ENCODE measurements at regions not wholly inside any gene's neighbourhood (a gene's known extent, or its start where the extent isn't known, plus 50 kb on each side); places are given as distances from the start of the nearest gene placed in this dataset.
A peak's percentile ranks its signal among the peaks of the same experiment; 100 is the strongest.

DNA sequence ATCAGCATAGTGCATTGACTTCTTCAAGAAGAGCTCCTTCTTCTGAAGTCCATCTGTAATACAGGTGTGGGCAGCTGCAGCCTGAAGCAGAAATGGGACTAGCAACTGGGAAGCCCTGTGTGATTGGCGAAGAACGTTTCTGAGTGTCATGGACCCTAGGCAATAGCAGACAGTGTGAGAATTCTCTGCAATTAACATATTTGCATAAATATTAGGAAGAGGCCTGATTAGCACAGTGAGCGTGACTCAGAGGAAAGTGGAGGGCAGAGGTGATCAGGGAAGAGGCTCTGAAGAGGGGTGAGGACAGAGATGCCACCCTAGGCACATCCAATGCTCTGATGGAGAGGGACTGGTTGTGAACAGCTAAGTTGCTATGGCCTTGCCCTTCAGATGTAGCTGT, 171.2 kb upstream of the ZBED5 start:
- no peak for DNase-seq (ENCODE audit: low read depth, low spot score)
- H3K4me3 ChIP-seq (ENCODE audit: low read length), result no peak overlapping the region

DNA sequence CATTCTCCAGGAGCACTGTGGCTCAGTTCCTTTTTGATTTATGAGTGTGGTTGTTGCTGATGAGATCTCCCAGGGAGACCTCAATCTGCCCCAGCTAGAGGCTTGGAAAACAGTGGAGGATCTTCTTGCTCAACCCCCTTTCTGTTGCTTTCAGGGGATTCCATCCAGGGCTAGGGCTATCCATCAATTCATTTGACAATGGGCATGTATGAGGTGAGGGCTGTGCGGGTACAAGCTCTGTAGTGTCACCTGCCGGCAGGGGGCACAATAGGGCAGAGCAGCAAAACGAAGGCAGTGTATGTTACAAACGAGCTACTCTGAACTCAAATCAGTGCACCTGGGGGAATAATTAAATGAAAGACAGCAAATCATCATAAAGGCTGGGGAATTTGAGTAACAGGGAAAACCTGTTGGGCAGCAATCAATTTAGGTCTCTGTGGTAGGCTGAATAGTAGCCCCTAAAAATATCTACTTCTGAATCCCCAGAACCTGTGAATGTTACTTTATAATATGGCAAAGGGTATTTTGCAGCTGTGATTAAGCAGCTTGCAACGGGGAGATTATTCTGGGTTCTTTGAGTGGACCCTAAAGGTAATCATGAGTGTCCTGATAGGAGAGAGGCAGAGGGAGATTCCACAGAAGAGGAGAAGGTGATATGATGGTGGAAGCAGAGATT, 170.3 kb upstream of the ZBED5 start:
- DNase-seq (ENCODE audit: low read depth, low spot score), result peak; percentile 54
- H3K4me3 ChIP-seq (ENCODE audit: low read length), result no peak overlapping the region

DNA sequence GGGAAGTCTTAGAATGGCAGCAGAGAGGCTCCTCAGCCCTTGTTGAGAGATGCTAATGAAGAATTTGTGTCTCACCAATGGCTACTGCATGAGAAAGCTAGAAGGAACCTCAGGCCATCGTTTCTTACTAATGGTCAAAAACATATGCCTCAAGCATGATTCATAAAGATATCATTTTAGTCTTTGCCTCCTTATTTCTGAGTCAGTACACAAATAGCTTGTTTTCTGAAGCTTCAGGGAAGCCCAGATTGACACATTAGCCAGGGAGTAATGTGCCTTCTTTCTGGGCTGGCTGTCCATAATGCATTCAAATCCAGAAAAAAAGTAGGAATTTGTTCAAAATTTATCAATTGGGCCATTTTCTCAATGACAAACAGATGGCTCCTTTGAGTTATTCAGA, 169.4 kb upstream of the ZBED5 start:
- no peak for DNase-seq (ENCODE audit: low read depth, low spot score)
- H3K4me3 ChIP-seq (ENCODE audit: low read length), result no peak overlapping the region

DNA sequence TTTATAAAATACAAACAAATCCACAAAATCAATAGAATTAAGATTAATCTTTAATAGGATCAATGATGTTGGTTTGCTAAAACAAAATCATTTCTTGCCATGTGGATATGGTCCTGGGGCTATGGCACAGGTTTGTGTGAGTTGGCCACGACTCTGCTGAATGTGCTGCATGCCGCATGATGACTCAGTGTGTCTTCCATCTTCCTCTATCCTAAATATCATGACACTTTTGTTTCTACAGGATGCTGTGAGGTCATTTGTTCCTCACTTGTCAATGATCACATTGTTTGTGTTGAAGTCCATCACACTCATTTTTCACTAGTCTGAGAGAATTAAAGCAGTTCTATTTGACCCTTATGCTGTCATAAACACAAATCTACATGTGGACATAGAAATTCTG, 167.2 kb upstream of the ZBED5 start:
- H3K4me3 ChIP-seq (ENCODE audit: low read length), result no peak overlapping the region
- no peak for DNase-seq (ENCODE audit: low read depth, low spot score)

DNA sequence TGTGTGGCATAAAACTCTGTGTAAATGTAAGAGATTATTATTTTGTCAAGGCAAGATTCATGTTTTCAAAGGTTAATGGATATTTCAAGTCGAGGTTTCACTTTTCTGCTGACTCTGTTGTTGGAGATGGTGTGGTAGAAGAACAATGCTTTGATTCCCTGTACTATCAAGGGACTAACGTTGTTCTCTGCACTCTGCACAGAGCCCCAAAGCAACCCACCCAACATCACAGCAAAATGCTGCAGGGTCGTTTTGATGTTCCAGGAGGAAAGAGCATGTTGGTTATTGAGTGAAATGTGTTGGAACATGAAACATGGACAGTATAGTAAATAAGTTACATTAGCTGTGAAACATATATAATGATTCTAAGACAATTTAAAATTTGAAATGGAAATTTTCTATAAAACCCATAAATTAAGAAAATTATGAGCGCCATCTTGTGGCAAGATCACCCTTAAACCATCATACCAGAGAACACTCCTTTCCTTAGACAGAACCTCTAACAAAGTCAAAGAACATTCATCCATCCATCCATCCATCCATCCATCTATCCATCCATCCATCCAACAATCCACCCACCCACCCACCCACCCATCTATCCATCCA, 164.4 kb upstream of the ZBED5 start:
- no peak overlapping the region for H3K4me3 ChIP-seq (ENCODE audit: low read length)
- DNase-seq (ENCODE audit: low read depth, low spot score), result peak; percentile 18

DNA sequence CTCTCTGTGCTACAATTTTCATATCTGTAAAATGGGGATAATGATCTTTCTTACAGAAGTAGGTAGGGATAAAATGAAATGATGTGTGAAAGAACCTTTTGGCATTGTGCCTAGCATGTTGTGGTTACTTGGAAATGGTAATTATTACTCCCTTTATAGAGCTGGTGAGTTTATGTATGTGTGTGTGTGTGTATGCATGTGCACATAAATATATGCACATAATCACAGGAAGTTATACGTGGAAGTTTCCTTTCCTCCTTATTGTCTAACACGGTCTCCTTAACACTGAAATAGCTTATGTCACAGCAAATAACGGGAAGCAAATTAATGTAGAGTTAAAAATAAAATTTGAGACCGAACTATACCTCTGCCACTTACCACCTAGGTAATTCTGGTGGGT, 163.7 kb upstream of the ZBED5 start:
- no peak overlapping the region for H3K4me3 ChIP-seq (ENCODE audit: low read length)
- no peak for DNase-seq (ENCODE audit: low read depth, low spot score)

DNA sequence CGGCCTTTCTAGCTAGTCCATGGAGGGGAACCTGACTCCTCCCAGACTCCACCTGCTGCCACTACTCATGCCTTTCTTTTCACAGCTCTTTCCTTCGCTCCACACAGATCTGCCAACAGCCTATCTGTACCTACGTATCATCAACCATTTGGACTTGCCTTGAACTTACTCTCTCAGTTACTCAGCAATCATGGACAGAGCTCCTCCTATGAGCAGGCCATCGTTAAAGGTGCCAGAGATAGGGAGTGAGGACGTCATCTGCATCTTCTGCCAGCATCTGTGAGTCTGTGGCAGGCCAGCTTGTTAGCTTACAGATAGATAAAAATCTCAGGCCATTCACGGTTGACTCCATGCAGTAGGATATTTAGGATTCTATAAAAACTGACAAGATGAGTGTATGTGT, 162.9 kb upstream of the ZBED5 start:
- DNase-seq (ENCODE audit: low read depth, low spot score), result no peak
- H3K4me3 ChIP-seq (ENCODE audit: low read length), result no peak overlapping the region

DNA sequence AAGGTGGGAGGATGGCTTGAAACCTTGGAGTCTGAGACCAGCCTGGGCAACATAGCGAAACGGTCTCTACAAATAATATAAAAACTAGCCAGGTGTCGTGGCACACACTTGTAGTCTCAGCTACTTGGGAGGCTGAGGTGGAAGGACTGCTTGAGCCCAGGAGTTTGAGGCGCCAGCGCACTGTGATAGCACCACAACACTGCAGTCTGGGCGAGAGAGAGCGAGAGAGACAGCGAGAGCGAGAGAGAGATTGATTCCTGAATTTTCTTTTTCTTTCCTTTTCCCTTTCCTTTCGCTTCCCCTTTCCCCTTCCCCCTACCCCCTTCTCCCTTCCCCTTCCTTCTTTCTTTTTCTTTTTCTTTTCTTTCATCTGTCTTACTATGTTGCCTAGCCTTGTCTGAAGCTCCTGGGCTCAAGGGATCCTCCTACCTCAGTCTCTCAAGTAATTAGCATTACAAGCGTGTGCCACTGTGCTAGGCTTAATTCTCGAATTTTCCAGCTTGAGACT, 162.4 kb upstream of the ZBED5 start:
- no peak overlapping the region for H3K4me3 ChIP-seq (ENCODE audit: low read length)
- DNase-seq (ENCODE audit: low read depth, low spot score), result no peak

DNA sequence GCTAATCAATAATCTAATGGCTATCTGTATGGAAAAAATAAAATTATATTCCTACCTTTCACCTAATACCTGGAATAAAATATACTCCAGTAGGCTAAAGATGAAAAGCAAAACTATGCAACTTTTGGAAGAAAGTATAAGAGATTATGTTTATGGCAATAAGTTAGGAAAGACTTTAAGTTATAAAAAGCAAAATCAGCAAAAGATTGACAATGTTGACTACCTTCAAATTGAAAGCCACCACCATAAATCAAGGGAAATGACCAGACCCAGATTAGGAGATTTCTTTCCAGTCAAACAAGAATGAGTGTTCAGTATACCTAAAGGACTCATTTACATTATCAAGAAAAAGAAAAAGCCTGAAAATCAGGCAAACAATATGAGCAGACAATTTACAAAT, 159.1 kb upstream of the ZBED5 start:
- no peak for DNase-seq (ENCODE audit: low read depth, low spot score)
- no peak overlapping the region for H3K4me3 ChIP-seq (ENCODE audit: low read length)

DNA sequence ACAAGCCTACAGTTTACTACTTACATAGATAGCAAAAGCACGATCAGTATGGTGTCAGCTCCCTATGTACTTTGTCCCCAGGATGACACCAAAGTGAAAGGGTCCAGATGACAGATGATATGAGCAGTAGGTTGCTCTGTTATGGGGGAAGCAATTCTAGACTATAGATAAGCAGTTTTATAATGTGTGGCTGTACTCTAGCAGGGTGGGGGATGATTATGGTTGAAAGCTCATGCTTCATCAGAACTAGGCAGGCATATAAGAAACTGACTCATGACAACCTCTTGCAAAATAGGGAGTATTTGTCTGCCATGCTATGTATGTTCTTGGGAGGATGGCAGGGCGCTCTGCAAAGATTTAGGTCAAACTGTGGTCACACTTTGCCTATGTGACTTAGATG, 158.2 kb upstream of the ZBED5 start:
- no peak overlapping the region for H3K4me3 ChIP-seq (ENCODE audit: low read length)
- no peak for DNase-seq (ENCODE audit: low read depth, low spot score)

DNA sequence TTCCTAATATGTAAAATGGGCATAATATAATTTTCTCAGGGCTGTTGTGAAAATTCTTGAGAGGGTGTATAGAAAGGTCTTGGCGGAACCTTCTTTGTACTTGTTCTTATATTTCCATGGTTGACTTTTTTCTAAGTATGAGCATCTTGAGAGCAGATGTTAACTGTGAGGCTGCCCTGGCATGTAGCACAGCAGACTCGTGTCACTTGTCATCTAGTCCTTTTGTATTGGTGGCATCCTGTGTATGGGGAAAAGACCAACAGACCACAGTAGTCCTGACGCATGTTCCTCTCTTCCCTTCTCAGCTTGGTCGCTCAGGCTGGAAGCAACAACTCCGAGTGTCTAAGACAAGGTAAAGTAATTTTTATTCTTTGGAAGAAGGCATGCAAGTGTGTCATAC, 153.8 kb upstream of the ZBED5 start:
- DNase-seq (ENCODE audit: low read depth, low spot score), result no peak
- H3K4me3 ChIP-seq (ENCODE audit: low read length), result no peak overlapping the region

DNA sequence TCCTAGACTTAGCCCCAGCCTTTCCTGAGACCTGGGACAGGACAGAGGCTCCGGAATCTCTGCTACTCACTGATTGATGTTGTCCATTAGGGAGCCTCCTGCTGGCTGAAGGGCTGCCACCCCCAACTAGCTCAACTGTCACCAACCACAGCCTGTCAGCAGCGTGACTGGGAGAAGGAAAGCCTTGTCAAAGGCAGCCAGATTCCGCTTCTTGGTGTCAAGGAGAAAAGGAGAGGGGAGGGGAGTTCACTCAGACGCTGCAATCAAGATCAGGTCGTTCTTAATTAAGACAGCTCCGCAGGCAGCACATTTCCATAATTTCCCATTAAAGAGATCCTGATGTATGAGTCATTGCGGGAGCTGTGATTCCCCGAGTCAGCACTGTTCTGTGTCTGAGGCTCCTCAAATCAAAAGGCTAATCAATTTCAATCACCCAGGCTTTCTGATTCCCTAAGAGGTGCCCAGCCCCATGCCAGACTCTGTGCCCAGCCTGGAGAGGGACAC, 152.8 kb upstream of the ZBED5 start:
- H3K4me3 ChIP-seq (ENCODE audit: low read length), result no peak overlapping the region
- DNase-seq (ENCODE audit: low read depth, low spot score), result no peak

DNA sequence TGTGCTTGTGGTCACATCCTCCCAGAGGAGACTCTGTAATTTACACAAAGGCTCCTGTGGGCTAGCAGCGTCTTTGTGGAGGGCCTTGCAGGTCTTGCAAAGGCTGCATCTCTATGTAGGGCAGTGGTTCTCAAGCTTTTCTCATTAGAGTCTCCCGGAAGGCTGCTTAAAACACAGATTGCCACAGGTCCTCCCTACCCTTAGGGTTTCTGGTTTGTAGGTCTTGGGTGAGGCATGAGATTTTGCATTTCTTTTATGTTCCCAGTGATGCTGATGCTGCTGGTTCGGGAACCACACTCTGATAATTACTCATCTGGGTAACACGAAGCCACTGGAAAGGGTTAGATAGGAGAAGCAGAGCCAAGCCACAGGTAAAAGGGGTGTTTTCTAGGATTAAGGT, 151.3 kb upstream of the ZBED5 start:
- no peak for DNase-seq (ENCODE audit: low read depth, low spot score)
- no peak overlapping the region for H3K4me3 ChIP-seq (ENCODE audit: low read length)

DNA sequence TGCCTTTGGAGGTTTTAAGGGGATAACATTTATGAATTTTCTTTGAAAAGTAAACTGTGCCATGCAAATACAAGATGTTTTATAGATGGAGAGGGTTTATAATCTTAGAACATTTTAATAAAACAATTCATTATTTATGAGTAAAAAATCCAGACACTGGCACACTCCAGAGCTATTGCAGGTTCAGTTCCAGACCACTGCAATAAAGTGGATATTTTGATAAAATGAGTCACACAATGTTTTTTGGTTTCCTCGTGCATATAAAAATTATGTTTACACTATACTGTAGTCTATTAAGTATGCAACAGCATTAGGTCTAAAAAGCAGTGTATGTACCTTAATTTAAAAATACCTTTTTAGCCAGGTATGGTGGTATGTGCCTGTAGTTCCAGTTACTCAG, 146.2 kb upstream of the ZBED5 start:
- DNase-seq (ENCODE audit: low read depth, low spot score), result no peak

DNA sequence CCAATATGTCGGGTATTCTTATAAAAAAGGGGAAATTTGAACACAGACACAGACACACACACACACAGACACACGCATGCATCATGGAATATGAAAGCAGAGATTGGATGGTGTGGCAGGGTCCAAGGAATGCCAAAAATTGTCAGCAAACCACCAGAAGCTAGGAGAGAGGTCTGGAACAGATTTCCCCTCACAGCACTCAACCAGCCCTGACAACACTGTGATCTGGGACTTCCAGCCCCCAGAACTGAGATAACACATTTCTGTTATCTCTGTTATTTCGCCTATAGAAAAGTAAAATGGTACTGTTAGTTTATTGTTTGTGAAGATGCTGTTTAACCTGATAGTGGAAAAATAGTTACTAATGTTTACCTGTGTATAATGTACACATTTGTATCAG, 145.4 kb upstream of the ZBED5 start:
- H3K4me3 ChIP-seq (ENCODE audit: low read length), result no peak overlapping the region

More for the DNA sequence above, 146.2 kb upstream of the ZBED5 start:
- no peak overlapping the region for H3K4me3 ChIP-seq (ENCODE audit: low read length)

DNA sequence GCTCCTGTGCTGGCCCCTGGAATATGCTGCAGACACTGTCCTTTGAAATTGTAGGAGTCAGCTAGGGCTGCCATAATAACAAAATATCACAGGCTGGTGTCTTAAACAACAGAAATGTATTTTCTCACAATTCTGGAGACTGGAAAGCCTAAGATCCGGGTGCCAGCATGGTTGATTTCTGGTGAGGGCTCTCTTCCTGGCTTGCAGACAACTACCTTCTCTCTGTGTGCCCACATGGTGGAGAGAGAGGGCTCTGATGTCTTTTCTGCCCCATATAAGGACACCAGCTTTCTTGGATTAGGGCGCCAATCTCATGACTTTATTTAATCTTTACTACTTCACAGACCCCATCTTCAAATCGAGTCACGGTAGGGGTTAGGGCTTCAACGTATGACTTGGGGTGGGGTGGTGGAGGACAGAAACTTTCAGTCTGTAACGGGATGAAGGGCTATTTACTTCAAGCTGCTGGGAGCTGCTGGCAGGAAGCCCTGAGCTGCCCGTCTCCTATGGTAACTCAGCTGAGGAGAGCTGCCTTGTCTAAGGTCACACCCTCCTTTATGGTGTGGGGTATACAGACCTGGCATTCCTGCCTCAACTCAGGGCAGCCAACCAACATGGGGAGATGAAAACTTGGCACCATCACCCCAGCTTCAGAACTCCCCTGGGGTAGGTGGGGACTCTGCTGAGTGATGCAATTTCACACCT, 142.9 kb upstream of the ZBED5 start:
- no peak for DNase-seq (ENCODE audit: low read depth, low spot score)

More for the DNA sequence above, 145.4 kb upstream of the ZBED5 start:
- no peak for DNase-seq (ENCODE audit: low read depth, low spot score)

DNA sequence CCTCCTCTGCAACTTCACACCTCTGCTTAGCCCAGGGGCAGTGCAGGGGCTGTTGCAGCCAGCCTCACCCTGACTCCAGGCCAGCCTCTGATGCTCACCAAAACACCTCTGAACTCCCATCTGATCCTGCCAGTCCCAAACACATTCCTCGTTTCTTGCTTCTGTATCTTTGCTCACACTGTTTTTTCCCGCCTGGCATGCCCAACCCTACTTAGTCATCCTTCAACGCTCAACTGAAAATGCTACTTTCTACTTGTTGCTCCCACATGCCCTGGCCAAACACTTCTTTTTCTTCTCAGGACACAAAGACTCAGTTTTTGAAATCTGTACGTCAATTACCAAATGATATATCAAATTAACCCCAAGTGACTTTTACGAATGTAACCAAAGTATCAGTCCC, 140.8 kb upstream of the ZBED5 start:
- DNase-seq (ENCODE audit: low read depth, low spot score), result no peak
- no peak overlapping the region for H3K4me3 ChIP-seq (ENCODE audit: low read length)

More for the DNA sequence above, 142.9 kb upstream of the ZBED5 start:
- H3K4me3 ChIP-seq (ENCODE audit: low read length), result no peak overlapping the region

DNA sequence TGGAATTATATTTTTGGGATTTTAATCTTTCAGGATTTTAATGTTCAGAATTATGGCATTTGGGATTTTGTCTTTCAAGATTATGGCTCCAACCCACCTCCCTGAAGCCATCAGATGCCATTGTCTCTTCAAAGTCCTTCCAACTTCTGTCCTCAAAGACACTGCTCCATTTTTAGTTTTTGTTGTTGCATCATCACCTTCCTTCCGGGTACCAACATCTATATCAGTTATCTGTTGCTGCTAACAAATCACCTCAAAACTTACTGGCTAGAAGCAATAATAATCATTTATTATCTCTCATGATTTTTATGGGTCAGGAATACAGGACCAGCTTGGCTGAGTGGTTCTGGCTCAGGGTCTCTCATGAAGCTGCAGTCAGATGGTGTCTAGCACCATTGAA, 138.8 kb upstream of the ZBED5 start:
- H3K4me3 ChIP-seq (ENCODE audit: low read length), result no peak overlapping the region
- DNase-seq (ENCODE audit: low read depth, low spot score), result no peak

DNA sequence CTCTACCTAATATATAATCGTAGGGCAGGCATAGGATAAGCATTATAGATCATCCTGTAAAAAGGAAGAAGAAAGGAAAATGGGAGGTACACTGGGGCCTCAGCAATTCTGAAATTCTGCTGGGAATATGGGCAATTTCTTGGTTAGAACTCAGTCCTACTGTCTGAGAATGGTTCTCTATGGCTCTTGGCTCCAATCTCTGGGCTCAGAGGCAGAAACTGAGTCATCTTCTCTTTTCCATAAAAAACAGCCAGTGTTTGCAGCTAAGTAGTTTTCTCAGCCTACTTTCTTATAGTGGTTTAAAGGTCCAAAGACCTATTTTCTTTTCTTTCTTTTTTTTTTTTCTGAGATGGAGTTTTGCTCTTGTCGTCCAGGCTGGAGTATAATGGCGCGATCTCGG, 135.8 kb upstream of the ZBED5 start:
- no peak overlapping the region for H3K4me3 ChIP-seq (ENCODE audit: low read length)
- DNase-seq (ENCODE audit: low read depth, low spot score), result no peak

DNA sequence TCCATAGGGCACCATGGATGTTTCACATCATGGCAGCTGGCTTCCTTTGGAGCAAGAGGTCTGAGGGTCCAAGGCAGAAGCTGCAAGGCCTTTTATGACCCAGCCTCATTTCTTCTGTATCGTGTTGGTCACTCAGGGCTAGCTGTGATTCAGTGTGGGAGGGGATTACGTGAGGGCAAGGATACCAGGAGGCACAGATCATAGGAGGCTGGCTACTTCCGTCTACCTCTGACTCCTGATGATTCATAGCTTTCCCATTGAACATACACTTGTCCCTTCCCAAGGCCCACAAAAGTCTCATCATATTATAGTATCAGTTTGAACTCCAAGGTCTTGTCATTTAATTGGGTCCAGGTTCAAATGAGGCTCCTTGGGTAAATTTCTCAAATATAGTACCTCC, 135.3 kb upstream of the ZBED5 start:
- DNase-seq (ENCODE audit: low read depth, low spot score), result no peak
- no peak overlapping the region for H3K4me3 ChIP-seq (ENCODE audit: low read length)
